Limb (tissue), 2 donors: ENCODE measurements at regions not wholly inside any gene's neighbourhood (a gene's known extent, or its start where the extent isn't known, plus 50 kb on each side); places are given as distances from the start of the nearest gene placed in this dataset.
"Not testable (repeated sequence)": the region's sequence is repeated elsewhere in the genome, so short reads cannot be mapped to it uniquely, and the experiment has no call there.

Source experiments
- DNase-seq, 2 donors: peaks; one replicate each; pipeline ENCODE4 v3.0.0-alpha.2; 2016; ENCODE audit errors: extremely low spot score in 2 of 2

- not testable (repeated sequence) for DNase-seq
These were observed 228.5 kb upstream of the FIGN start for GRCh38 chr2:163964278-163964677.

GRCh38 chr2:163953390-163953907 lies 217.6 kb upstream of the FIGN start:
- DNase-seq: no peak

GRCh38 chr2:163951312-163951711 lies 215.5 kb upstream of the FIGN start:
- no peak for DNase-seq

- no peak for DNase-seq
These were observed 213.9 kb upstream of the FIGN start for GRCh38 chr2:163949693-163950092.

GRCh38 chr2:163944347-163944737 lies 208.5 kb upstream of the FIGN start:
- no peak for DNase-seq

GRCh38 chr2:163943403-163944346 lies 207.9 kb upstream of the FIGN start:
- DNase-seq: no peak

- DNase-seq: no peak
These were observed 198.3 kb upstream of the FIGN start for GRCh38 chr2:163934131-163934530.

GRCh38 chr2:163919717-163920116 lies 183.9 kb upstream of the FIGN start:
- DNase-seq: no peak

- DNase-seq: not testable (repeated sequence)
These were observed 178.7 kb upstream of the FIGN start for GRCh38 chr2:163914486-163914885.

- not testable (repeated sequence) for DNase-seq
These were observed 177.7 kb upstream of the FIGN start for GRCh38 chr2:163913532-163913944.

GRCh38 chr2:163909411-163910080 lies 173.7 kb upstream of the FIGN start:
- DNase-seq: no peak

GRCh38 chr2:163906410-163906809 lies 170.6 kb upstream of the FIGN start:
- DNase-seq: no peak

GRCh38 chr2:163897799-163898198 lies 162.0 kb upstream of the FIGN start:
- DNase-seq: no peak

GRCh38 chr2:163893444-163893843 lies 157.6 kb upstream of the FIGN start:
- DNase-seq: not testable (repeated sequence)

GRCh38 chr2:163888591-163888990 lies 152.8 kb upstream of the FIGN start:
- no peak for DNase-seq

GRCh38 chr2:163887182-163887581 lies 151.4 kb upstream of the FIGN start:
- DNase-seq: no peak

- DNase-seq: no peak
These were observed 148.6 kb upstream of the FIGN start for GRCh38 chr2:163884416-163884815.

GRCh38 chr2:163878718-163879117 lies 142.9 kb upstream of the FIGN start:
- no peak for DNase-seq

GRCh38 chr2:163877316-163877715 lies 141.5 kb upstream of the FIGN start:
- no peak for DNase-seq

GRCh38 chr2:163863073-163863472 lies 127.3 kb upstream of the FIGN start:
- DNase-seq: no peak

- no peak for DNase-seq
These were observed 124.1 kb upstream of the FIGN start for GRCh38 chr2:163859951-163860350.

GRCh38 chr2:163856941-163857340 lies 121.1 kb upstream of the FIGN start:
- no peak for DNase-seq
